HCEC 1CT (cell line): ENCODE measurements at regions not wholly inside any gene's neighbourhood (a gene's known extent, or its start where the extent isn't known, plus 50 kb on each side); places are given as distances from the start of the nearest gene placed in this dataset.

Source experiments
- DNase-seq: peaks from one replicate; pipeline ENCODE4 v3.0.0-alpha.2; 2017

- no peak for DNase-seq
Measured at GRCh38 chr4:41859087-41859486, 76.1 kb upstream of the TMEM33 start.

GRCh38 chr4:41857226-41857641 lies 78.0 kb upstream of the TMEM33 start:
- DNase-seq = no peak

GRCh38 chr4:41856797-41857196 lies 78.4 kb upstream of the TMEM33 start:
- DNase-seq = no peak

- DNase-seq = no peak
Measured at GRCh38 chr4:41853973-41854372, 81.3 kb upstream of the TMEM33 start.

GRCh38 chr4:41852229-41852628 lies 83.0 kb upstream of the TMEM33 start:
- no peak for DNase-seq

GRCh38 chr4:41851621-41852020 lies 83.6 kb upstream of the TMEM33 start:
- DNase-seq = no peak

GRCh38 chr4:41844327-41844726 lies 90.9 kb upstream of the TMEM33 start:
- no peak for DNase-seq

GRCh38 chr4:41839916-41840854 lies 91.7 kb upstream of the PHOX2B start:
- DNase-seq = no peak

GRCh38 chr4:41838590-41838989 lies 90.1 kb upstream of the PHOX2B start:
- no peak for DNase-seq

- DNase-seq = no peak
Measured at GRCh38 chr4:41835321-41835995, 86.9 kb upstream of the PHOX2B start.

GRCh38 chr4:41832961-41833360 lies 84.4 kb upstream of the PHOX2B start:
- DNase-seq = no peak

GRCh38 chr4:41822325-41822724 lies 73.8 kb upstream of the PHOX2B start:
- DNase-seq = no peak

GRCh38 chr4:41820473-41820872 lies 71.9 kb upstream of the PHOX2B start:
- DNase-seq = no peak

- peak; percentile 43 for DNase-seq
Measured at GRCh38 chr4:41819621-41820020, 71.1 kb upstream of the PHOX2B start.

GRCh38 chr4:41815473-41815872 lies 66.9 kb upstream of the PHOX2B start:
- no peak for DNase-seq

- DNase-seq = peak; percentile 5
Measured at GRCh38 chr4:41814565-41814964, 66.0 kb upstream of the PHOX2B start.

- DNase-seq = no peak
Measured at GRCh38 chr4:41806807-41807206, 58.3 kb upstream of the PHOX2B start.

- no peak for DNase-seq
Measured at GRCh38 chr4:41802590-41802989, 54.1 kb upstream of the PHOX2B start.

GRCh38 chr4:41799126-41799525 lies 50.6 kb upstream of the PHOX2B start:
- no peak for DNase-seq
